A673 (cell line): ENCODE measurements at regions not wholly inside any gene's neighbourhood (a gene's known extent, or its start where the extent isn't known, plus 50 kb on each side); places are given as distances from the start of the nearest gene placed in this dataset.

Experiments used
- EZH2 ChIP-seq: fragments of 200-600 bp; sonication (generic); IDR thresholded peaks from 2 replicates; pipeline ENCODE4 v1.6.1; 2017; ENCODE audit warnings: borderline replicate concordance, low read depth, mild to moderate bottlenecking, mixed read lengths, antibody characterized with exemption, low read length; ENCODE audit not compliant: poor library complexity, severe bottlenecking
- TF ChIP-seq, protein P1 (sequence below): fragments of 300-800, 200-600 bp; sonication (generic); conservative IDR thresholded peaks from 2 replicates; pipeline ENCODE4 v1.5.1; 2017; ENCODE audit warnings: low read depth, mild to moderate bottlenecking, antibody characterized with exemption, low read length, moderate library complexity, mixed read lengths

DNA sequence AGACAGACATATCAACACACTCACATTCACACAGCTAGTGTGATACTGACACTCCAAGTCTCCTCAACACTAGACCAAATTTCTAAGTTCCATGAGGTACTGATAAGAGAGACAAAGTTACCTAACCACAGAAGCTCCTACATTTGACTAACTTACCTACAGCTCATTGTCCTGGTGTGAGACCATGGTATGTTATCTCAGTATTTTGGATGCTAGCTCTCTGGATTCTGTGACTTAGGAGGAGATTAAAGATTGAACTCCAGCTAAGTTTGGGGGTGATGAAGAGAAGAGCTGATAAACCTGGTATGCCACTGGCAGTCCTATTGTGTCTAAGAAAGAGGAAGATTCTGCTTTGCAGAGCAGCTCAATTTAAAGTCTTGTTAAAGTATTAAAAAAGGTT is 144.0 kb upstream of the MYRIP start:
- TF ChIP-seq, protein P1, sequence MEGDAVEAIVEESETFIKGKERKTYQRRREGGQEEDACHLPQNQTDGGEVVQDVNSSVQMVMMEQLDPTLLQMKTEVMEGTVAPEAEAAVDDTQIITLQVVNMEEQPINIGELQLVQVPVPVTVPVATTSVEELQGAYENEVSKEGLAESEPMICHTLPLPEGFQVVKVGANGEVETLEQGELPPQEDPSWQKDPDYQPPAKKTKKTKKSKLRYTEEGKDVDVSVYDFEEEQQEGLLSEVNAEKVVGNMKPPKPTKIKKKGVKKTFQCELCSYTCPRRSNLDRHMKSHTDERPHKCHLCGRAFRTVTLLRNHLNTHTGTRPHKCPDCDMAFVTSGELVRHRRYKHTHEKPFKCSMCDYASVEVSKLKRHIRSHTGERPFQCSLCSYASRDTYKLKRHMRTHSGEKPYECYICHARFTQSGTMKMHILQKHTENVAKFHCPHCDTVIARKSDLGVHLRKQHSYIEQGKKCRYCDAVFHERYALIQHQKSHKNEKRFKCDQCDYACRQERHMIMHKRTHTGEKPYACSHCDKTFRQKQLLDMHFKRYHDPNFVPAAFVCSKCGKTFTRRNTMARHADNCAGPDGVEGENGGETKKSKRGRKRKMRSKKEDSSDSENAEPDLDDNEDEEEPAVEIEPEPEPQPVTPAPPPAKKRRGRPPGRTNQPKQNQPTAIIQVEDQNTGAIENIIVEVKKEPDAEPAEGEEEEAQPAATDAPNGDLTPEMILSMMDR = no peak
- TF ChIP-seq EZH2 = no peak
